ENCODE measurements at regions not wholly inside any gene's neighbourhood (a gene's known extent, or its start where the extent isn't known, plus 50 kb on each side); places are given as distances from the start of the nearest gene placed in this dataset.

DNA sequence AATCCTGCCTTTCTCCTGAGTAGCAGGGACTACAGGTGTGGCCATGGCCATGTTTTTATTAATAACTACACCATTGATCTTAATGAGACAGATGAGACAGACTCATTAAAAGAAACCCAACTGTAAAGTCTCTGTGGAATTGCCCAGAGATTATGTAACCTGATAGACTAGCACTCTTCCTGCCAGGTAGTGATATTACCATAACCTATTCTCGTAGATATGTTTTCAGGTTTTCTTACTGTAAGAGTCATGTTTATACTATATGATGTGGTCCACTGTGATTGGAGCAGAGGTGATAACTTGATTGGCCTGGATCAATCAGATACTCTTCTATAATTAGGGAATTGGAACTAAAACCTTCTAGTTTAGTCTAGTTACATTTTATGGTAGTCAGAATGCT is 93.7 kb downstream of the NFKBIZ start:
- Histone ChIP-seq H3K4me3 (ENCODE audit: low read length in 2 of 2) (no peak overlapping the region), H3K4me1 (ENCODE audit: control insufficient read depth in 1 of 2, insufficient read depth in 2 of 2, low read length in 2 of 2) (peaks cover 0 to 10% of the 10 kb centered on the region in 2 donors), H3K36me3 (ENCODE audit: control insufficient read depth in 1 of 2, insufficient read depth in 2 of 2, low read length in 1 of 2) (no peaks in the 10 kb centered on the region), H3K27ac (ENCODE audit: low read depth in 1 of 2, low read length in 2 of 2) (no peak overlapping the region), H3K9me3 (ENCODE audit: control insufficient read depth, low read length) (no peaks in the 10 kb centered on the region), H3K27me3 (ENCODE audit: control insufficient read depth in 1 of 2, insufficient read depth in 2 of 2, low read length in 1 of 2) (no peaks in the 10 kb centered on the region)
- intact Hi-C loops (cut with DNase I) = no loop called here
- DNase-seq = no peak
- no peak for ATAC-seq (ENCODE audit: low FRiP score)
- 91 to 95% methylated on average over 1 of the region's 1 CpG for WGBS, 2 donors

DNA sequence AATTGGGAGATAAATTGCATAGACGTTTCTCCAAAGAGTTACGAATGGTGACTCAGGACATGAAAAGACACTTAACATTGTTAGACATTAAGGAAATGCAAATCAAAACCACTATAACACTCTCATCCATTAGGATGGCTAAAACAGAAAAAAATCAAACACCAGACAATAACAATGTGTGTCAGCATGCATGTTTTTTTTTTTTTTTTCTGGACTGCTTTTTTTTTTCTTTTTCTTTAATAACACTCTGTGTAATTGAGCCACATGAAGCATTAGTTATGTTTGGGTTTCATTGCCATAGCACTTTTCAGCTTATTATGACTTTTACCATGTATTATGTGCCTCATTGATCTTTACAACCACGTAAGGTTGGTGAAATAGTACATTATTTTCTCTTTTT is 95.0 kb downstream of the NFKBIZ start:
- H3K27ac ChIP-seq (ENCODE audit: low read depth in 1 of 2, low read length in 2 of 2) = no peak overlapping the region
- intact Hi-C loops (cut with DNase I) = no loop called here
- ATAC-seq (ENCODE audit: low FRiP score) = no peak
- peaks cover 0 to 10% of the 10 kb centered on the region in 2 donors for H3K4me1 ChIP-seq (ENCODE audit: control insufficient read depth in 1 of 2, insufficient read depth in 2 of 2, low read length in 2 of 2)
- no peaks in the 10 kb centered on the region for H3K36me3 ChIP-seq (ENCODE audit: control insufficient read depth in 1 of 2, insufficient read depth in 2 of 2, low read length in 1 of 2)
- no peaks in the 10 kb centered on the region for H3K27me3 ChIP-seq (ENCODE audit: control insufficient read depth in 1 of 2, insufficient read depth in 2 of 2, low read length in 1 of 2)
- no peaks in the 10 kb centered on the region for H3K9me3 ChIP-seq (ENCODE audit: control insufficient read depth, low read length)
- no peak overlapping the region for H3K4me3 ChIP-seq (ENCODE audit: low read length in 2 of 2)
- DNase-seq = no peak
- WGBS, 2 donors = 86 to 88% methylated on average over 3 of the region's 3 CpGs

DNA sequence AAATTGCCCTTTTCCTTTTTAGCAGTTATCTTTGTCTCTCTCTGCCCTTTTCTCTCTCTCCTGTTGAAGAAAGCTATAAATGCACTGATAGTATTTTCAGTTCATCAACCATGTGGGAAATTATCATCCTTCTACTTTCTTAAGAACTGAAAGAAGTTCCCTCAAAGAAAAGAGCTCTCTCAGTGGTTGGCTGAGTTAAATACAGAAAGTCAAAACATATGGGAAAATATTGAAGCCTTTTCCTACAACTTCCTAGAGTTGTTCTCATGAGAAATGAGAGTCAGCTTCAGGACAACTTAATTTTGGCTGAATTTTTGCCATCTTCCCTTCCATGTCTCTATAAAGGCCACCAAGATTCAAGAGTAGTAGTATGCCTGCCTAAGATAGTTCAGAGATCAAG is 96.7 kb downstream of the NFKBIZ start:
- Histone ChIP-seq H3K27me3 (ENCODE audit: control insufficient read depth in 1 of 2, insufficient read depth in 2 of 2, low read length in 1 of 2) (no peaks in the 10 kb centered on the region), H3K36me3 (ENCODE audit: control insufficient read depth in 1 of 2, insufficient read depth in 2 of 2, low read length in 1 of 2) (no peaks in the 10 kb centered on the region), H3K4me3 (ENCODE audit: low read length in 2 of 2) (no peak overlapping the region), H3K9me3 (ENCODE audit: control insufficient read depth, low read length) (no peaks in the 10 kb centered on the region), H3K4me1 (ENCODE audit: control insufficient read depth in 1 of 2, insufficient read depth in 2 of 2, low read length in 2 of 2) (peaks cover 0 to 2% of the 10 kb centered on the region in 2 donors), H3K27ac (ENCODE audit: low read depth in 1 of 2, low read length in 2 of 2) (no peak overlapping the region)
- DNase-seq (no peak), ATAC-seq (ENCODE audit: low FRiP score) (no peak)
- intact Hi-C loops (cut with DNase I) = no loop called here

DNA sequence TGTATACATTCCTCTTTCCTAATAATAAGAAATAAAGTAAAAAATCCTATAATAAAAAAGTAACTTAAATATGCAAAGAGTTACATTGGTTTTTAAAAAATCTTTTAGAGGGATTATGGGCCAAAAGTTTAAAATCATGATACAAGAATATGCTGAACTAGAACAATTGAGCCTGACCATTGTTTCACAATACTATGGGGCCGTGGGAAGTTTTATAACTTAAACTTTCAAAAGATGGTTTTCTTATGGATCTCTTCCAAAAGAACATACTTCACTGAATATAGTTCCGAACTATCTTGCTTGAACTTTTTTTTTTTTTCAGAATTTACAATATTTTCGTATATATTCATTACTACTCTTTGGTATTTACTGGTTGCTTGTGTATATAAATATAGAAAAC is 97.6 kb downstream of the NFKBIZ start:
- ATAC-seq (ENCODE audit: low FRiP score) = no peak
- Histone ChIP-seq H3K27ac (ENCODE audit: low read depth in 1 of 2, low read length in 2 of 2) (no peak overlapping the region), H3K36me3 (ENCODE audit: control insufficient read depth in 1 of 2, insufficient read depth in 2 of 2, low read length in 1 of 2) (no peaks in the 10 kb centered on the region), H3K4me1 (ENCODE audit: control insufficient read depth in 1 of 2, insufficient read depth in 2 of 2, low read length in 2 of 2) (no peaks in the 10 kb centered on the region), H3K4me3 (ENCODE audit: low read length in 2 of 2) (no peak overlapping the region), H3K27me3 (ENCODE audit: control insufficient read depth in 1 of 2, insufficient read depth in 2 of 2, low read length in 1 of 2) (no peaks in the 10 kb centered on the region), H3K9me3 (ENCODE audit: control insufficient read depth, low read length) (no peaks in the 10 kb centered on the region)
- no peak for DNase-seq
- 61 to 87% methylated on average over 3 of the region's 3 CpGs for WGBS, 2 donors
- intact Hi-C loops (cut with DNase I) = no loop called here

DNA sequence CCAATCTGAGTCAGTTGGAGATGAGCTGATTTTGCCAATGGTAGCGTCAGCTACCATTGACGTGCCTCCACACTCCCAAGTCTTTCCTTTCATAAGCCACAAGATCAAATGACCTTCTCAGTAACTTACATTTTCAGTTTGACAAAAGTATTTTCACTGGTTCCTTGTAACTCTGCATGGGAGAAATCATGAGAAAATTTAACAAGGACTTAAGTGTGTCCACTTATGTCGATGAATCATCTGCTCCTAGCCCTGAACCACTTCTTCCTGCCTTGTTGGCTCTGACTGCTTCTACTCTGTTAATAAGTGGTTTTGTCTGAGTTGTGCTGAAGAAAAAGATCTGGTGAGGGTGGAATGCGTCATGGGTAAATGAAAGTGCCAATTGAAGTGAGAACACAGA is 101.2 kb downstream of the NFKBIZ start:
- intact Hi-C loops (cut with DNase I) = no loop called here
- WGBS, 2 donors = 87 to 93% methylated on average over 4 of the region's 4 CpGs
- no peaks in the 10 kb centered on the region for H3K4me1 ChIP-seq (ENCODE audit: control insufficient read depth in 1 of 2, insufficient read depth in 2 of 2, low read length in 2 of 2)

DNA sequence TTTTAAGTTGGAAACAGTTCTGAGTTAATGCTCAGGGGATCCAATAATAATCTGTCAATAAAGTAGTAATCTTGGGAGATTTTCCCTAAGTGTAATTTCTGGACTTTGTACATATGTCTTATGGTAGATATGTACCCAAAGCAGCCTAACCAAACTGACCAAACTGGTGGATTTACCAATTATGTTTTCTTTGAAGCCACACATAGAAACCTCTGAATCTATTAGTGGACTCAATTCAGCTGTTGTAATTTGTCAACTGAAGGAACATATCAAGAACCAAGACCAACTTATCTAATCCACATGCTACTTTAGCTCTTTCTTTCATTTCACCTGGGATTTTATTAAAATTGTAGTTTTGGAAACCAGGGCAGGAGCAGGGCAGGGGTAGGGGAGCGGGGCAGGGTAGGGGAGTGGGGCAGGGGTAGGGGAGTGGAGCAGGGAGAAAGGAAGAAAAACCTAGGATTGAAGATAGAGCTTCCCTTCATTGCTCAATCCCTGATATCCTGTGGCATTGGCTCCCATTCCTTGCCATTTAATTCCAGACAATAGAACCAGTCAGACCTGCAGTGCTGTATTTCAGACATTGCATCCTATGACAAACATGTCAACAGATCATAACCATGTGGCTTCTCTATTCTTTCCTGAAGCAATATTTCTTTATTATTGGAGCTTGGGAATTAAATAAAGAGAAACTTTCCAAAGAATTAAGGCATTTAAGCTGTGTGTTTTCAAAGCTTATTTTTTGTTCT is 101.8 kb downstream of the NFKBIZ start:
- no peak overlapping the region for H3K27ac ChIP-seq (ENCODE audit: low read depth in 1 of 2, low read length in 2 of 2)
- no peaks in the 10 kb centered on the region for H3K4me1 ChIP-seq (ENCODE audit: control insufficient read depth in 1 of 2, insufficient read depth in 2 of 2, low read length in 2 of 2)
- H3K9me3 ChIP-seq (ENCODE audit: control insufficient read depth, low read length) = no peaks in the 10 kb centered on the region
- ATAC-seq (ENCODE audit: low FRiP score) = no peak
- no peaks in the 10 kb centered on the region for H3K36me3 ChIP-seq (ENCODE audit: control insufficient read depth in 1 of 2, insufficient read depth in 2 of 2, low read length in 1 of 2)
- H3K27me3 ChIP-seq (ENCODE audit: control insufficient read depth in 1 of 2, insufficient read depth in 2 of 2, low read length in 1 of 2) = no peaks in the 10 kb centered on the region
- no peak overlapping the region for H3K4me3 ChIP-seq (ENCODE audit: low read length in 2 of 2)
- WGBS, 2 donors = 100% methylated on average over 1 of the region's 1 CpG
- DNase-seq = no peak
- intact Hi-C loops (cut with DNase I) = no loop called here

More for the DNA sequence above, 101.2 kb downstream of the NFKBIZ start:
- H3K9me3 ChIP-seq (ENCODE audit: control insufficient read depth, low read length) = no peaks in the 10 kb centered on the region
- H3K36me3 ChIP-seq (ENCODE audit: control insufficient read depth in 1 of 2, insufficient read depth in 2 of 2, low read length in 1 of 2) = no peaks in the 10 kb centered on the region
- ATAC-seq (ENCODE audit: low FRiP score) (no peak), DNase-seq (no peak)
- H3K27me3 ChIP-seq (ENCODE audit: control insufficient read depth in 1 of 2, insufficient read depth in 2 of 2, low read length in 1 of 2) = no peaks in the 10 kb centered on the region
- no peak overlapping the region for H3K27ac ChIP-seq (ENCODE audit: low read depth in 1 of 2, low read length in 2 of 2)
- no peak overlapping the region for H3K4me3 ChIP-seq (ENCODE audit: low read length in 2 of 2)

DNA sequence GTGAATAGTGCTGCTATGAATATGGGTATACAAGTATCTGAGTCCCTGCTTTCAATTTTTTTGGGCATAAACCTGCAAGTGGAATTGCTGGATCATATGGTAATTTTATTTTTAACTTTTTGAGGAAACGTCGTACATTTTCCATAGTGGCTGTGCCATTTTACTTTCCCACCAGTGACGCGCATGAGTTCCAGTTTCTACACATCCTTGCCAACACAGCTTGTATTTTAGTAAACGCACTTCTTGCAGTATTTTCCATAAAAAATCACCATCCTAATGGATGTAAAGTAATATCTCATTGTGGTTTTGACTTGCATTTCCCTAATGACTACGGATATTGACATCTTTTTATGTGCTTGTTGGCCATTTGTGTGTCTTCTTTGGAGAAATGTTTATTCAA is 105.0 kb downstream of the NFKBIZ start:
- Histone ChIP-seq H3K36me3 (ENCODE audit: control insufficient read depth in 1 of 2, insufficient read depth in 2 of 2, low read length in 1 of 2) (no peaks in the 10 kb centered on the region), H3K4me3 (ENCODE audit: low read length in 2 of 2) (no peak overlapping the region), H3K9me3 (ENCODE audit: control insufficient read depth, low read length) (no peaks in the 10 kb centered on the region), H3K27ac (ENCODE audit: low read depth in 1 of 2, low read length in 2 of 2) (no peak overlapping the region), H3K4me1 (ENCODE audit: control insufficient read depth in 1 of 2, insufficient read depth in 2 of 2, low read length in 2 of 2) (no peaks in the 10 kb centered on the region), H3K27me3 (ENCODE audit: control insufficient read depth in 1 of 2, insufficient read depth in 2 of 2, low read length in 1 of 2) (no peaks in the 10 kb centered on the region)
- 44 to 47% methylated on average over 6 of the region's 6 CpGs for WGBS, 2 donors
- no peak for DNase-seq
- intact Hi-C loops (cut with DNase I) = no loop called here
- ATAC-seq (ENCODE audit: low FRiP score) = no peak

DNA sequence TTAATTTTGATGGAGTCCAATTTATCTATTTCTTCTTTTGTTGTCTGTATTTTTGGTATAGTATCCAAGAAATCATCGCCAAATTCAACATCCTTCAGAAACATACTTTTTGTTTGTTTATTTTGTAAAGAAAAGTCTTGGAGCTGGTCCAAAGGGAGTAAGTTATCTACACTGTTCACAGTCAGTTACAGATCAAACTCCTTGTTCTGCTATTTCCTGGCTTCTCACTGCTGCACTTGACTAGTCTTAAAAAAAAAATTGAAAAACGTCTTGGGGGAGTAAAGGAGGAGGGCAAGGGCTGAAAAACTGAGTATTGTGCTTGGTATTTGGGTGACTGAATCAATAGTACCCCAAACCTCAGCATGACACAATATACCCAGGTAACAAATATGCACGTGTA is 105.6 kb downstream of the NFKBIZ start:
- Histone ChIP-seq H3K9me3 (ENCODE audit: control insufficient read depth, low read length) (no peaks in the 10 kb centered on the region), H3K4me3 (ENCODE audit: low read length in 2 of 2) (no peak overlapping the region), H3K36me3 (ENCODE audit: control insufficient read depth in 1 of 2, insufficient read depth in 2 of 2, low read length in 1 of 2) (no peaks in the 10 kb centered on the region), H3K27ac (ENCODE audit: low read depth in 1 of 2, low read length in 2 of 2) (no peak overlapping the region), H3K27me3 (ENCODE audit: control insufficient read depth in 1 of 2, insufficient read depth in 2 of 2, low read length in 1 of 2) (no peaks in the 10 kb centered on the region), H3K4me1 (ENCODE audit: control insufficient read depth in 1 of 2, insufficient read depth in 2 of 2, low read length in 2 of 2) (no peaks in the 10 kb centered on the region)
- ATAC-seq (ENCODE audit: low FRiP score) (no peak), DNase-seq (no peak)
- WGBS, 2 donors = 22 to 23% methylated on average over 3 of the region's 3 CpGs
- intact Hi-C loops (cut with DNase I) = no loop called here

DNA sequence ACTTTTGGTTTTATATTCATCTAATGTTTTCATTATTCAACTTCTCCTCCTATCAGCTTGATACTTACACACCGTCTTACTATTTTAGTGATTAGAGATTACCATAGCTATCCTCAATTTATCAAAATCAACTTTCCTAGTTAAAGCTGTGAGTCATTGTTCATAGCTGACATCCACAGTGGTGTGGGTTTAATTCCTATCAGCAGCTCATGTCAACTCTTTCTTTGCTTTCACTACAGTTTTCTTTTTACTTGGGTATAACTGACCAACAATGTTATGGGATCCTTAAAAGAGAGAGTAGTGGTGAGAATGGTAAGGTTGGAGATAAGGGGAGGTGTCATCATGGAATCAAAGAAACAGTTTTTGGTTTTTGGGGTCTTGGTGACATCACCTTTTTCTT is 112.7 kb downstream of the NFKBIZ start:
- intact Hi-C loops (cut with DNase I) = no loop called here
- Histone ChIP-seq H3K4me1 (ENCODE audit: control insufficient read depth in 1 of 2, insufficient read depth in 2 of 2, low read length in 2 of 2) (no peaks in the 10 kb centered on the region), H3K27me3 (ENCODE audit: control insufficient read depth in 1 of 2, insufficient read depth in 2 of 2, low read length in 1 of 2) (no peaks in the 10 kb centered on the region), H3K4me3 (ENCODE audit: low read length in 2 of 2) (no peak overlapping the region), H3K27ac (ENCODE audit: low read depth in 1 of 2, low read length in 2 of 2) (no peak overlapping the region), H3K9me3 (ENCODE audit: control insufficient read depth, low read length) (no peaks in the 10 kb centered on the region), H3K36me3 (ENCODE audit: control insufficient read depth in 1 of 2, insufficient read depth in 2 of 2, low read length in 1 of 2) (no peaks in the 10 kb centered on the region)
- no peak for ATAC-seq (ENCODE audit: low FRiP score)
- DNase-seq = no peak
- WGBS, 2 donors = 10 to 18% methylated on average over 1 of the region's 1 CpG
